Right atrium auricular region (tissue), 2 donors: ENCODE measurements at regions not wholly inside any gene's neighbourhood (a gene's known extent, or its start where the extent isn't known, plus 50 kb on each side); places are given as distances from the start of the nearest gene placed in this dataset.

Experiments
- DNase-seq: peaks from one replicate; pipeline ENCODE4 v3.0.0-alpha.2; 2019; ENCODE audit warnings: low spot score
- H3K27ac ChIP-seq, 2 donors: fragments of 200-600 bp; sonication (generic); 1 replicate in 1 of 2; 2 replicates in 1 of 2; pipeline ENCODE4 v1.5.1; 2016 to 2019
- H3K27me3 ChIP-seq, 2 donors: fragments of 200-600 bp; sonication (generic); one replicate each; pipeline versions ENCODE4 v1.5.1 to v1.6.0; 2017 to 2019
- H3K36me3 ChIP-seq: fragments of 200-600 bp; sonication (generic); one replicate; pipeline ENCODE4 v1.5.1; 2016
- H3K4me1 ChIP-seq, 2 donors: fragments of 200-600 bp; sonication (generic); one replicate each; pipeline versions ENCODE4 v1.5.1 to v1.6.0; 2017 to 2019
- H3K4me3 ChIP-seq, 2 donors: fragments of 200-600 bp; sonication (generic); 1 replicate in 1 of 2; 2 replicates in 1 of 2; pipeline ENCODE4 v1.5.1; 2017 to 2019; ENCODE audit warnings: mild to moderate bottlenecking in 1 of 2, moderate library complexity in 1 of 2
- H3K9me3 ChIP-seq, 2 donors: fragments of 200-600 bp; sonication (generic); one replicate each; pipeline ENCODE4 v1.5.1; 2019
- CTCF ChIP-seq, 2 donors: fragments of 200-600 bp; sonication (generic); IDR thresholded peaks; one replicate each; pipeline ENCODE4 v1.5.1; 2019; ENCODE audit warnings: antibody characterized with exemption in 2 of 2

GRCh38 chr12:24206621-24207020, 257.2 kb upstream of the SOX5 start:
- no peak for TF ChIP-seq CTCF (IDR thresholded peaks at IDR 0.05)
- DNase-seq: no peak
- Histone ChIP-seq H3K4me3 (no peak overlapping the region), H3K4me1 (no peaks in the 10 kb centered on the region), H3K27ac (no peak overlapping the region), H3K27me3 (no peaks in the 10 kb centered on the region), H3K36me3 (no peaks in the 10 kb centered on the region), H3K9me3 (no peaks in the 10 kb centered on the region)

GRCh38 chr12:24201258-24201970, 251.9 kb upstream of the SOX5 start:
- no peak overlapping the region for H3K27ac ChIP-seq
- H3K4me3 ChIP-seq: no peak overlapping the region
- no peaks in the 10 kb centered on the region for H3K9me3 ChIP-seq
- DNase-seq: no peak
- H3K27me3 ChIP-seq: no peaks in the 10 kb centered on the region
- H3K36me3 ChIP-seq: no peaks in the 10 kb centered on the region
- no peaks in the 10 kb centered on the region for H3K4me1 ChIP-seq
- no peak for TF ChIP-seq CTCF (IDR thresholded peaks at IDR 0.05)

GRCh38 chr12:24200010-24200409, 250.5 kb upstream of the SOX5 start:
- H3K4me3 ChIP-seq: no peak overlapping the region
- DNase-seq: no peak
- no peak for TF ChIP-seq CTCF (IDR thresholded peaks at IDR 0.05)
- no peaks in the 10 kb centered on the region for H3K27me3 ChIP-seq
- H3K36me3 ChIP-seq: no peaks in the 10 kb centered on the region
- H3K4me1 ChIP-seq: no peaks in the 10 kb centered on the region
- H3K9me3 ChIP-seq: no peaks in the 10 kb centered on the region
- no peak overlapping the region for H3K27ac ChIP-seq

- DNase-seq: no peak
- TF ChIP-seq CTCF (IDR thresholded peaks at IDR 0.05): no peak
- Histone ChIP-seq H3K27ac (no peak overlapping the region), H3K27me3 (no peaks in the 10 kb centered on the region), H3K4me1 (no peaks in the 10 kb centered on the region), H3K4me3 (no peak overlapping the region), H3K36me3 (no peaks in the 10 kb centered on the region), H3K9me3 (no peaks in the 10 kb centered on the region)
These were observed 249.6 kb upstream of the SOX5 start for GRCh38 chr12:24198936-24199671.

GRCh38 chr12:24198070-24198469, 248.6 kb upstream of the SOX5 start:
- TF ChIP-seq CTCF (IDR thresholded peaks at IDR 0.05): no peak
- H3K36me3 ChIP-seq: no peaks in the 10 kb centered on the region
- no peaks in the 10 kb centered on the region for H3K9me3 ChIP-seq
- H3K4me3 ChIP-seq: no peak overlapping the region
- no peaks in the 10 kb centered on the region for H3K27me3 ChIP-seq
- H3K27ac ChIP-seq: no peak overlapping the region
- no peaks in the 10 kb centered on the region for H3K4me1 ChIP-seq
- DNase-seq: no peak
